ENCODE measurements at regions not wholly inside any gene's neighbourhood (a gene's known extent, or its start where the extent isn't known, plus 50 kb on each side); places are given as distances from the start of the nearest gene placed in this dataset.

- no peak for FAIRE-seq
Measured at GRCh38 chr5:171647043-171647903, 138.3 kb upstream of the SMIM23 start.

GRCh38 chr5:171647904-171648260 lies 137.7 kb upstream of the SMIM23 start:
- no peak for FAIRE-seq
- DNase-seq (ENCODE audit: low spot score), result no peak

More at GRCh38 chr5:171647043-171647903, 138.3 kb upstream of the SMIM23 start:
- DNase-seq (ENCODE audit: low spot score), result peak; percentile 34

GRCh38 chr5:171648279-171649074 lies 137.1 kb upstream of the SMIM23 start:
- DNase-seq (ENCODE audit: low spot score) (no peak), FAIRE-seq (no peak)

GRCh38 chr5:171649075-171649401 lies 136.6 kb upstream of the SMIM23 start:
- FAIRE-seq, result no peak
- DNase-seq (ENCODE audit: low spot score), result no peak

- FAIRE-seq, result no peak
- DNase-seq (ENCODE audit: low spot score), result no peak
Measured at GRCh38 chr5:171650597-171650996, 135.0 kb upstream of the SMIM23 start.

GRCh38 chr5:171651102-171651501 lies 134.5 kb upstream of the SMIM23 start:
- FAIRE-seq (no peak), DNase-seq (ENCODE audit: low spot score) (no peak)

- FAIRE-seq (no peak), DNase-seq (ENCODE audit: low spot score) (no peak)
Measured at GRCh38 chr5:171654881-171655280, 130.7 kb upstream of the SMIM23 start.

GRCh38 chr5:171657473-171657872 lies 128.1 kb upstream of the SMIM23 start:
- DNase-seq (ENCODE audit: low spot score) (no peak), FAIRE-seq (no peak)

- DNase-seq (ENCODE audit: low spot score) (no peak), FAIRE-seq (no peak)
Measured at GRCh38 chr5:171659896-171660295, 125.7 kb upstream of the SMIM23 start.

GRCh38 chr5:171660434-171660833 lies 125.2 kb upstream of the SMIM23 start:
- no peak for FAIRE-seq
- no peak for DNase-seq (ENCODE audit: low spot score)

GRCh38 chr5:171661143-171661542 lies 124.5 kb upstream of the SMIM23 start:
- FAIRE-seq (no peak), DNase-seq (ENCODE audit: low spot score) (no peak)

- no peak for FAIRE-seq
- DNase-seq (ENCODE audit: low spot score), result no peak
Measured at GRCh38 chr5:171663311-171664085, 122.1 kb upstream of the SMIM23 start.

- FAIRE-seq, result no peak
- no peak for DNase-seq (ENCODE audit: low spot score)
Measured at GRCh38 chr5:171664489-171664888, 121.1 kb upstream of the SMIM23 start.

- no peak for DNase-seq (ENCODE audit: low spot score)
- FAIRE-seq, result no peak
Measured at GRCh38 chr5:171666815-171667214, 118.8 kb upstream of the SMIM23 start.

- no peak for FAIRE-seq
- DNase-seq (ENCODE audit: low spot score), result no peak
Measured at GRCh38 chr5:171667341-171668096, 118.1 kb upstream of the SMIM23 start.

- FAIRE-seq, result no peak
Measured at GRCh38 chr5:171668097-171668412, 117.6 kb upstream of the SMIM23 start.

GRCh38 chr5:171669571-171669970 lies 116.0 kb upstream of the SMIM23 start:
- no peak for DNase-seq (ENCODE audit: low spot score)
- no peak for FAIRE-seq

More at GRCh38 chr5:171668097-171668412, 117.6 kb upstream of the SMIM23 start:
- no peak for DNase-seq (ENCODE audit: low spot score)

- DNase-seq (ENCODE audit: low spot score) (no peak), FAIRE-seq (no peak)
Measured at GRCh38 chr5:171672556-171672955, 113.1 kb upstream of the SMIM23 start.

- FAIRE-seq (no peak), DNase-seq (ENCODE audit: low spot score) (no peak)
Measured at GRCh38 chr5:171673328-171673727, 112.3 kb upstream of the SMIM23 start.

- DNase-seq (ENCODE audit: low spot score) (no peak), FAIRE-seq (no peak)
Measured at GRCh38 chr5:171673840-171674239, 111.8 kb upstream of the SMIM23 start.

- DNase-seq (ENCODE audit: low spot score) (no peak), FAIRE-seq (no peak)
Measured at GRCh38 chr5:171675511-171675910, 110.1 kb upstream of the SMIM23 start.

Data from RCC 7860 (cell line).